Naive thymus-derived CD4-positive, alpha-beta T cell (primary cell): ENCODE measurements at regions not wholly inside any gene's neighbourhood (a gene's known extent, or its start where the extent isn't known, plus 50 kb on each side); places are given as distances from the start of the nearest gene placed in this dataset.

ENCODE experiments used
- ATAC-seq: fragments of 150-1000 bp; cut with Tn5 transposase; 2 replicates; pipeline ENCODE4 v1.10.0; 2021; ENCODE audit warnings: mild to moderate bottlenecking, moderate library complexity
- CTCF ChIA-PET: fragments of 350-600 bp; sonication (Branson Sonifier 250); formaldehyde crosslinking; loops from one replicate; lab custom pipeline; 2021; ENCODE audit warnings: antibody characterized with exemption; lab: Charles Lee
- POLR2A ChIA-PET: fragments of 350-600 bp; sonication (Branson Sonifier 250); formaldehyde crosslinking; loops from one replicate; lab custom pipeline; 2021; ENCODE audit warnings: antibody characterized with exemption, inconsistent platforms; lab: Charles Lee
- DNase-seq, 9 donors: peaks; one replicate each; pipeline versions ENCODE4 v3.0.0 to v3.0.0-alpha.2; 2020 to 2022; ENCODE audit warnings: mixed read lengths in 1 of 9
- H3K27ac ChIP-seq: one replicate; pipeline ENCODE4 v1.7.0; 2013; ENCODE audit warnings: mild to moderate bottlenecking, low read depth, low read length, moderate library complexity
- H3K27me3 ChIP-seq, 2 donors: one replicate each; pipeline ENCODE4 v1.7.0; 2013; ENCODE audit warnings: low read length in 2 of 2, mild to moderate bottlenecking in 2 of 2, moderate library complexity in 2 of 2; ENCODE audit not compliant: control insufficient read depth in 2 of 2, insufficient read depth in 2 of 2
- H3K36me3 ChIP-seq, 3 experiments: 1 replicate in 2 of 3; 2 replicates in 1 of 3; pipeline ENCODE4 v1.7.0; 2013; ENCODE audit warnings: low read length in 3 of 3, mild to moderate bottlenecking in 3 of 3, moderate library complexity in 1 of 3; ENCODE audit not compliant: insufficient read depth in 3 of 3, control insufficient read depth in 2 of 3
- H3K4me1 ChIP-seq, 2 donors: one replicate each; pipeline ENCODE4 v1.7.0; 2013; ENCODE audit warnings: low read length in 2 of 2, mild to moderate bottlenecking in 2 of 2, moderate library complexity in 1 of 2; ENCODE audit not compliant: control insufficient read depth in 2 of 2, insufficient read depth in 2 of 2
- H3K4me3 ChIP-seq: 2 replicates; pipeline ENCODE4 v1.7.0; 2013; ENCODE audit warnings: mild to moderate bottlenecking, low read length
- H3K9me3 ChIP-seq, 3 experiments: 1 replicate in 2 of 3; 2 replicates in 1 of 3; pipeline ENCODE4 v1.7.0; 2013; ENCODE audit warnings: low read length in 3 of 3; ENCODE audit not compliant: control insufficient read depth in 2 of 3
- H3K27ac Mint-ChIP-seq, 9 donors: one replicate each; pipeline ENCODE4 v1.8.0; 2020 to 2022; ENCODE audit warnings: mixed read lengths in 9 of 9, mild to moderate bottlenecking in 8 of 9, moderate library complexity in 5 of 9, inconsistent platforms in 2 of 9
- H3K27me3 Mint-ChIP-seq, 5 donors: one replicate each; pipeline ENCODE4 v1.8.0; 2021 to 2022; ENCODE audit warnings: mixed read lengths in 5 of 5, mild to moderate bottlenecking in 1 of 5
- H3K36me3 Mint-ChIP-seq, 5 donors: one replicate each; pipeline ENCODE4 v1.8.0; 2020 to 2022; ENCODE audit warnings: mixed read lengths in 5 of 5, mild to moderate bottlenecking in 3 of 5, inconsistent platforms in 1 of 5
- H3K4me1 Mint-ChIP-seq, 7 donors: one replicate each; pipeline ENCODE4 v1.8.0; 2020 to 2022; ENCODE audit warnings: mixed read lengths in 7 of 7, mild to moderate bottlenecking in 3 of 7, inconsistent platforms in 1 of 7
- H3K4me3 Mint-ChIP-seq, 10 donors: one replicate each; pipeline ENCODE4 v1.8.0; 2020 to 2022; ENCODE audit warnings: mild to moderate bottlenecking in 10 of 10, mixed read lengths in 10 of 10, moderate library complexity in 6 of 10, inconsistent platforms in 2 of 10
- H3K9me3 Mint-ChIP-seq, 11 donors: one replicate each; pipeline ENCODE4 v1.8.0; 2020 to 2022; ENCODE audit warnings: mixed read lengths in 11 of 11, mild to moderate bottlenecking in 4 of 11, inconsistent platforms in 1 of 11, moderate library complexity in 1 of 11
- intact Hi-C, 2 donors: fragments of 100-400 bp; cut with micrococcal nuclease; formaldehyde crosslinking; loops; one replicate each; pipeline ENCODE4 v1.15.1; 2023

GRCh38 chr7:47715631-47716068 is 133.7 kb upstream of the TNS3 start:
- Histone ChIP-seq H3K27me3 (no peaks in the 10 kb centered on the region), H3K4me3 (no peak overlapping the region), H3K9me3 (no peaks in the 10 kb centered on the region), H3K4me1 (no peaks in the 10 kb centered on the region), H3K27ac (no peak overlapping the region), H3K36me3 (no peaks in the 10 kb centered on the region)
- H3K4me3 Mint-ChIP-seq, result no peak overlapping the region
- ChIA-PET POLR2A (no interaction called here), CTCF (no interaction called here)
- peaks cover 0 to 1% (median 0%) of the 10 kb centered on the region in 11 donors for H3K9me3 Mint-ChIP-seq
- intact Hi-C loops, result no loop called here
- ATAC-seq (no peak), DNase-seq (no peak)
- H3K4me1 Mint-ChIP-seq, result no peaks in the 10 kb centered on the region
- no peak overlapping the region for H3K27ac Mint-ChIP-seq
- H3K27me3 Mint-ChIP-seq, result no peaks in the 10 kb centered on the region
- H3K36me3 Mint-ChIP-seq, result no peaks in the 10 kb centered on the region

DNA sequence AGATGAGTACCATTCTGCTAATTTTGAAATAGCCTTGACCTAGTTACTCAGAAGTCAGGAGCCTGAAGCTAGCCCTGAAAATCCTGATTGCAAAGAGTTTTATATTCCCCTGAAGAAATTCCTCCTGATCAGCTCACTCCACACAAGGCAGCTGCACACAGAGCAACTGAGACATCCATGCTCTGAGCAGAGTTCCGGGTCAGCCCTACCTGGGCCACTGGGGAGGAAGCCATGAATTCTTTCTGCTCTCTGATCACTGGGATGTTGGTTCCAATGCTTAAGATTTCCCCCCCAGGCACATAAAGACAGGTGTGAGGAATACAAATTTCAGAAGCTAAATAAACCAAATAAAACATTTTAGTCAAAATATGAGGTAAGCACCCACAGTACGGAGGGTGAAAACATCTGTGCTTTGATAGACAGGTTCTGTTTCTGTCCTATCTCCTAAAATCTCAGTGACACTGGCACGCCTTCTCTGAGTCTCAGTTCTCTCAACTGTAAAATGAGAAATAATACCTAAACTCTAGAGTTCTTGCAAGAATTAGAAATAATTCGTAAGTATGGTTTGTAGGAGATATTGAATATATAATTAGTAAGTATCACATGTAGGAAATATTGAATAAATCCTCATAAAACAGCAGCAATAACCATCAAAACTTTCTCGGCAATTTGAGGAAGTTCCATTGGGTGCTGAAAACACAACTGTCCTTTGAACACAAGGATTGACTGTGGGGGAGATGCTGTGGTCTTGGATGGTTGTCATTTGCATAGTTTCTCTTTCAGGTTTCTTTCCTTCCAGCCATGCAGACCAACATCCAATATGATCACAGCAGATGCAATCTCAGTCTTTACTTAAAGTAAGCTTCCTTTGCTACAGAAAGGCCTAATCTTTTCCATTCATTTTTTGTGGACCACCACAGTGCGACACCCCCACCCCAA is 133.0 kb upstream of the TNS3 start:
- Histone ChIP-seq H3K27ac (no peak overlapping the region), H3K9me3 (no peaks in the 10 kb centered on the region), H3K36me3 (no peaks in the 10 kb centered on the region), H3K27me3 (no peaks in the 10 kb centered on the region), H3K4me1 (no peaks in the 10 kb centered on the region), H3K4me3 (no peak overlapping the region)
- ATAC-seq (no peak), DNase-seq (no peak)
- Mint-ChIP-seq H3K4me3 (no peak overlapping the region), H3K27me3 (no peaks in the 10 kb centered on the region), H3K27ac (no peak overlapping the region), H3K4me1 (no peaks in the 10 kb centered on the region), H3K9me3 (peaks cover 0 to 1% (median 0%) of the 10 kb centered on the region in 11 donors), H3K36me3 (no peaks in the 10 kb centered on the region)
- ChIA-PET POLR2A (no interaction called here), CTCF (no interaction called here)
- intact Hi-C loops, result no loop called here

GRCh38 chr7:47713595-47713994 is 131.7 kb upstream of the TNS3 start:
- H3K27ac Mint-ChIP-seq, result no peak overlapping the region
- H3K4me1 Mint-ChIP-seq, result no peaks in the 10 kb centered on the region
- DNase-seq (no peak), ATAC-seq (no peak)
- H3K27me3 Mint-ChIP-seq, result no peaks in the 10 kb centered on the region
- Histone ChIP-seq H3K4me1 (no peaks in the 10 kb centered on the region), H3K27me3 (no peaks in the 10 kb centered on the region), H3K36me3 (no peaks in the 10 kb centered on the region), H3K27ac (no peak overlapping the region), H3K4me3 (no peak overlapping the region), H3K9me3 (no peaks in the 10 kb centered on the region)
- intact Hi-C loops, result no loop called here
- POLR2A ChIA-PET, result no interaction called here
- peaks cover 0 to 1% (median 0%) of the 10 kb centered on the region in 11 donors for H3K9me3 Mint-ChIP-seq
- H3K4me3 Mint-ChIP-seq, result no peak overlapping the region
- CTCF ChIA-PET, result no interaction called here
- no peaks in the 10 kb centered on the region for H3K36me3 Mint-ChIP-seq

DNA sequence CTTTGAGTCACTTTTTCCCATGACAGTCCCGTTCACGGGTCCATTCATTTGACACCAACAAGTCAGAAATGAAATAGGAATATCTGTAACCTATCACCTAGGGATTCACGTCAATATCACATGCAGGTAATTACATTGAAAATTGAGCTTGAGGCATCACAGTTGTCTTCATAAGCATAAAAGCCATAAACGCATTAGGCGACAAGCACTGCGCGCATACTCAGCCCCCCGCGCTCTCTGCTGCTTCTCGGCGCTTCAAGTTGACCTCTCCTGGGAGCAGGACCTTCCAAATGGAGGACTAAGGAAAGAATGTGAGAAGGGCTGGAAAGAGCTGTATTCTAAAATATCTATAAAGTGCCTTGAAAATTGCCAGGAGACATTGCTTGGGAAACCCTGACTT is 130.5 kb upstream of the TNS3 start:
- no peaks in the 10 kb centered on the region for H3K27me3 ChIP-seq
- no peak overlapping the region for H3K4me3 ChIP-seq
- no peak for DNase-seq
- H3K27me3 Mint-ChIP-seq, result no peaks in the 10 kb centered on the region
- H3K36me3 Mint-ChIP-seq, result no peaks in the 10 kb centered on the region
- no peak overlapping the region for H3K27ac Mint-ChIP-seq
- intact Hi-C loops, result no loop called here
- H3K4me1 ChIP-seq, result no peaks in the 10 kb centered on the region
- no peaks in the 10 kb centered on the region for H3K36me3 ChIP-seq
- no peaks in the 10 kb centered on the region for H3K4me1 Mint-ChIP-seq
- H3K4me3 Mint-ChIP-seq, result no peak overlapping the region
- no peak overlapping the region for H3K27ac ChIP-seq
- CTCF ChIA-PET, result interaction anchor here (0.6 kb wide), 1 partner anchor 17 kb away, joined by 4 read pairs; no protein-coding TSS in a partner anchor
- POLR2A ChIA-PET, result no interaction called here
- H3K9me3 Mint-ChIP-seq, result peaks cover 0 to 1% (median 0%) of the 10 kb centered on the region in 11 donors
- ATAC-seq, result no peak
- H3K9me3 ChIP-seq, result no peaks in the 10 kb centered on the region

DNA sequence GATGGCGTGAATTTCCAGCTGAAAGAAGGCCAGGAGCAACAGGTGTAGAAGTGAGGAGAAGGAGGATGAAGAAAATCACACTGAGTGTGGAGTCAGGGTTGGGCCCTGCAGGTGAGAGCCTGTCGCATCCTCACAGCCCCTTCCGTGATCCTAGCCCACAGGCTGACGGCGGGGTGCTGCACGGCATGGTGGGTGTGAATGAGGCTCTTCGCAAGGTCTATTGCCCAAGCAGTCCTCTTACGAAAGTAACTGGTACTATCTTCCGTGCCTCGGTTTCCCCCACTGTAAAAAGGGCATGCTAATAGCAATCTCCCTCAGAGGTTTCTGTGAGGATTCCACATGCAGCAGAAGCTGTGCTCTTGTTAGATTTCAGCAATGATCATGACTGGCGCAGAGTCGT is 129.9 kb upstream of the TNS3 start:
- no peak overlapping the region for H3K27ac ChIP-seq
- Mint-ChIP-seq H3K27ac (no peak overlapping the region), H3K4me3 (no peak overlapping the region), H3K4me1 (no peaks in the 10 kb centered on the region), H3K36me3 (no peaks in the 10 kb centered on the region), H3K9me3 (peaks cover 0 to 1% (median 0%) of the 10 kb centered on the region in 11 donors), H3K27me3 (no peaks in the 10 kb centered on the region)
- no peaks in the 10 kb centered on the region for H3K4me1 ChIP-seq
- intact Hi-C loops, result no loop called here
- ATAC-seq (no peak), DNase-seq (no peak)
- H3K27me3 ChIP-seq, result no peaks in the 10 kb centered on the region
- H3K9me3 ChIP-seq, result no peaks in the 10 kb centered on the region
- ChIA-PET CTCF (no interaction called here), POLR2A (no interaction called here)
- no peaks in the 10 kb centered on the region for H3K36me3 ChIP-seq
- H3K4me3 ChIP-seq, result no peak overlapping the region

DNA sequence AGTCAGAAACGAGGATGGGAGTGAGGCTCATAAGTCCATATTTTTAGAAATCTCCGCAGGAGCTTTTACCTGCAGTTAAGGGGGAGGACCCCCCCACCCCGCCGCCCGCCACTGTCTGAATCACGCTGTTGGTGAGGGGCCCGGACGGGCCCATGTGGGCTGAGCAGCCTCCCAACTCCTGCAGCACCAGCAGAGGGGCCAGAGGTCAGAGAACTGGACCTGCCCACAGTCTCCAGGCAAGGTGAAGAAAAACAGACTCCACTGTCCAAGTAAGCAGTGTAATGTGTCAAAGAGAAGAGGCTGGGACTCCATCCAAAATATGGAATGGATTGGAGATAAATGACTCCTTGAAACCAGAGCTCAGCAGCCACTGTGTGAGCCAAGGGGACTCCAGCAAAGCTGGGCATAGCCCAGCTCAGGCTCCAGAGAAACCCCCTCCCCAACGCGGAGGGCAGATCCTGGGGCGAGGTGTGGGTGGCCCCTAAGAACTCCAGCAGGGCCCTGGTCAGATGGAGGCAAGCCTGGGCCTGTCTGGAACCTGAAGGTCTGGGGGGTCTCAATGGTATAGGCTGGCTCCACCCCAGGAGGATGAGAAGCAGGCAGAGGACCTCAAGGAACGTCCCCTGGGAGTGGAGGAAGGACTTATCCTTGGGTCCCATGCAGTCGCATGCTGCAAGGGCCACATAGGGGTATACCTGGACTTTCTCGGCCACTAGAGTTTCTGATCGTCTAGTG is 128.5 kb upstream of the TNS3 start:
- Mint-ChIP-seq H3K36me3 (no peaks in the 10 kb centered on the region), H3K27me3 (no peaks in the 10 kb centered on the region), H3K4me3 (no peak overlapping the region), H3K9me3 (no peaks in the 10 kb centered on the region), H3K4me1 (no peaks in the 10 kb centered on the region), H3K27ac (no peak overlapping the region)
- no peak overlapping the region for H3K27ac ChIP-seq
- intact Hi-C loops, result no loop called here
- POLR2A ChIA-PET, result no interaction called here
- CTCF ChIA-PET, result no interaction called here
- H3K36me3 ChIP-seq, result no peaks in the 10 kb centered on the region
- no peaks in the 10 kb centered on the region for H3K9me3 ChIP-seq
- no peak for ATAC-seq
- no peaks in the 10 kb centered on the region for H3K27me3 ChIP-seq
- no peaks in the 10 kb centered on the region for H3K4me1 ChIP-seq
- H3K4me3 ChIP-seq, result no peak overlapping the region
- DNase-seq, result no peak
